Esophagus muscularis mucosa (tissue), 4 donors: ENCODE measurements at regions not wholly inside any gene's neighbourhood (a gene's known extent, or its start where the extent isn't known, plus 50 kb on each side); places are given as distances from the start of the nearest gene placed in this dataset.

Source experiments
- DNase-seq: peaks from one replicate; pipeline ENCODE4 v3.0.0-alpha.2; 2017; ENCODE audit errors: extremely low spot score
- H3K27ac ChIP-seq, 4 donors: fragments of 200-600 bp; sonication (generic); replicated peaks in 1 of 4; 1 replicate in 3 of 4; 2 replicates in 1 of 4; pipeline ENCODE4 v1.5.1; 2016 to 2019; ENCODE audit warnings: mild to moderate bottlenecking in 1 of 4
- H3K27me3 ChIP-seq, 4 donors: fragments of 200-600 bp; sonication (generic); one replicate each; pipeline versions ENCODE4 v1.5.1 to v1.6.0; 2016 to 2019
- H3K36me3 ChIP-seq, 4 donors: fragments of 200-600 bp; sonication (generic); one replicate each; pipeline ENCODE4 v1.5.1; 2016 to 2019
- H3K4me1 ChIP-seq, 4 donors: fragments of 200-600 bp; sonication (generic); one replicate each; pipeline ENCODE4 v1.5.1; 2016 to 2019
- H3K4me3 ChIP-seq, 4 donors: fragments of 200-600 bp; sonication (generic); 1 replicate in 2 of 4; 2 replicates in 2 of 4; pipeline ENCODE4 v1.5.1; 2016 to 2019; ENCODE audit warnings: mild to moderate bottlenecking in 4 of 4, moderate library complexity in 1 of 4
- H3K9me3 ChIP-seq, 4 donors: fragments of 200-600 bp; sonication (generic); 1 replicate in 3 of 4; 2 replicates in 1 of 4; pipeline ENCODE4 v1.5.1; 2016 to 2019
- EP300 ChIP-seq: sonication (generic); formaldehyde crosslinking; IDR thresholded peaks from one replicate; pipeline ENCODE4 v1.6.1; 2017; ENCODE audit warnings: antibody characterized with exemption
- POLR2A ChIP-seq: fragments of 450-650 bp; IDR thresholded peaks from one replicate; pipeline ENCODE4 v1.6.1; 2017; ENCODE audit warnings: antibody characterized with exemption, moderate library complexity, mild to moderate bottlenecking, low read depth
- POLR2AphosphoS5 ChIP-seq, 2 donors: sonication (generic); formaldehyde crosslinking; IDR thresholded peaks; one replicate each; pipeline ENCODE4 v1.6.1; 2017; ENCODE audit warnings: antibody characterized with exemption in 2 of 2
- WGBS: methylation state at CpG from one replicate; pipeline ENCODE4 v1.1.5; 2018; 5-methylcytosine and 5-hydroxymethylcytosine counted together
- intact Hi-C: fragments of 100-400 bp; cut with DNase I; formaldehyde crosslinking; loops from one replicate; pipeline ENCODE4 v1.15.1; 2023
- TF ChIP-seq, protein P1 (sequence below), 3 experiments: fragments of 200-600 bp in 2 of 3; fragments of 450-650 bp in 1 of 3; sonication (generic) in 2 of 3; IDR thresholded peaks; one replicate each; pipeline ENCODE4 v1.5.1; 2017 to 2019; ENCODE audit warnings: antibody characterized with exemption in 3 of 3, mild to moderate bottlenecking in 2 of 3, moderate library complexity in 1 of 3

DNA sequence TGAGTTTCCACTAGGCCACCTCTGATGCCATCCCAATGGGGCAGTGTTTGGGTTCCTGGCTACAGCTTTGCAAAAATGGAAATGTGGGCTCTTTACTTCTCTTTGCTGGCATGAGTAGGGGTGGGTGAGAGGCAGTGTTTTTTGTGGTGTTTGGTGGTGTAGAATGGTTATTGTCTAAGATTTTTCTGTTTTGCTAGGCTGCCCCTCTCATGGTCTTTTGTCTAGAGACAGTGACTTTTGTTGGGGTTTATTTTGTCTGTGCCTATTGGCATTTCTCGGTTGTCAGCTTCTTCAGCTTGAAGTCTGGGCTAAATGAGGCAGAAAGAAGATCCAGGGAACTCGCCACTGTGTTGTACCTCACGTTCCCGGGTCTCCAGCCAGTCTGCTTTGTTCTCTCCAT lies 112.1 kb downstream of the CENPF start:
- Histone ChIP-seq H3K4me1 (no peaks in the 10 kb centered on the region), H3K9me3 (no peaks in the 10 kb centered on the region), H3K4me3 (no peak overlapping the region), H3K36me3 (no peaks in the 10 kb centered on the region), H3K27me3 (no peaks in the 10 kb centered on the region), H3K27ac (no peak overlapping the region)
- 78% methylated on average over 4 of the region's 4 CpGs for WGBS
- TF ChIP-seq POLR2A (no peak), POLR2AphosphoS5 (IDR thresholded peaks at IDR 0.05) (no peak), EP300 (no peak)
- TF ChIP-seq, protein P1, sequence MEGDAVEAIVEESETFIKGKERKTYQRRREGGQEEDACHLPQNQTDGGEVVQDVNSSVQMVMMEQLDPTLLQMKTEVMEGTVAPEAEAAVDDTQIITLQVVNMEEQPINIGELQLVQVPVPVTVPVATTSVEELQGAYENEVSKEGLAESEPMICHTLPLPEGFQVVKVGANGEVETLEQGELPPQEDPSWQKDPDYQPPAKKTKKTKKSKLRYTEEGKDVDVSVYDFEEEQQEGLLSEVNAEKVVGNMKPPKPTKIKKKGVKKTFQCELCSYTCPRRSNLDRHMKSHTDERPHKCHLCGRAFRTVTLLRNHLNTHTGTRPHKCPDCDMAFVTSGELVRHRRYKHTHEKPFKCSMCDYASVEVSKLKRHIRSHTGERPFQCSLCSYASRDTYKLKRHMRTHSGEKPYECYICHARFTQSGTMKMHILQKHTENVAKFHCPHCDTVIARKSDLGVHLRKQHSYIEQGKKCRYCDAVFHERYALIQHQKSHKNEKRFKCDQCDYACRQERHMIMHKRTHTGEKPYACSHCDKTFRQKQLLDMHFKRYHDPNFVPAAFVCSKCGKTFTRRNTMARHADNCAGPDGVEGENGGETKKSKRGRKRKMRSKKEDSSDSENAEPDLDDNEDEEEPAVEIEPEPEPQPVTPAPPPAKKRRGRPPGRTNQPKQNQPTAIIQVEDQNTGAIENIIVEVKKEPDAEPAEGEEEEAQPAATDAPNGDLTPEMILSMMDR (IDR thresholded peaks at IDR 0.05), result no peak
- intact Hi-C loops, result no loop called here
- no peak for DNase-seq

DNA sequence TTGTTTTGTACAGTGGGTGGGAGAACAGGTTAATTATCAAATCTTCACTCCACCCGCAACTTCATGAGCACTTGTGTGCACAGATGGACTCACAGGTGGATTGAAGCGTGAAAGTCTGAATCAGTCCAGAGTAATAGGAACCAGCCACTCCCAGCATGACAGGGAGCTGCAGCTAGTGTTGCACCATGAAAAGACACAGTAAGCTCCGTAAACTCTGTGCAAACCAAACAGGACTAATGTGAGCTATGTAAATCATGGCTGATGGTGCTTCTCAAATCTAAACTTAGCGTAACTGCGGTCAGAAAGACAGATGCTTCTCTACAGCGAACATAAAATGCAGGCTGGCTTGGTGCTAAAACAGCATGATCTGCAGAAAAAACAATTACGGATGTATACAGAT lies 114.4 kb downstream of the CENPF start:
- intact Hi-C loops, result no loop called here
- Histone ChIP-seq H3K9me3 (no peaks in the 10 kb centered on the region), H3K4me3 (no peak overlapping the region), H3K36me3 (no peaks in the 10 kb centered on the region), H3K27ac (no peak overlapping the region), H3K4me1 (no peaks in the 10 kb centered on the region), H3K27me3 (no peaks in the 10 kb centered on the region)
- TF ChIP-seq, protein P1 (IDR thresholded peaks at IDR 0.05), result no peak
- TF ChIP-seq POLR2AphosphoS5 (IDR thresholded peaks at IDR 0.05) (no peak), EP300 (no peak), POLR2A (no peak)
- no peak for DNase-seq
- 86% methylated on average over 7 of the region's 7 CpGs for WGBS

DNA sequence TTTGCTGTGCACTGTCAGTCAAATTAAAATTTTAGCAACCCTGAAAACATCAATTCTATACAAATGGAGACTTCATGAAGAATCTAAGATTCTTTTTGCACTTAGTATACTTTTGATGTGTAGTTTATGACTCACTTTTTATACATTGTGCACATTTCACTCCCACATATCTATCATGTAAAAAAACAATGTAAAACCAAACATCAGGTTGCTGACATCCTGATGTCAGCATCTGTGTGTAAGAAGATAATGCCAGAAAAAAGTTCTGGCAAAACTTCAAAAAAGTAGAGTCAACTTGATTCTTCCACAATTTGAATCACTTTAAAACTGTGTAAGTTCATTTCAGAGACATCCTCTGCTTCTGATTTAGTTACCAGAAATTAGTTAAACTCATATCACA lies 115.7 kb downstream of the CENPF start:
- Histone ChIP-seq H3K27ac (no peak overlapping the region), H3K36me3 (no peaks in the 10 kb centered on the region), H3K27me3 (no peaks in the 10 kb centered on the region), H3K4me1 (no peaks in the 10 kb centered on the region), H3K9me3 (no peaks in the 10 kb centered on the region), H3K4me3 (no peak overlapping the region)
- intact Hi-C loops, result no loop called here
- no peak for DNase-seq
- no peak for TF ChIP-seq POLR2A
- TF ChIP-seq, protein P1 (IDR thresholded peaks at IDR 0.05), result no peak
- no peak for TF ChIP-seq POLR2AphosphoS5 (IDR thresholded peaks at IDR 0.05)
- no peak for TF ChIP-seq EP300

DNA sequence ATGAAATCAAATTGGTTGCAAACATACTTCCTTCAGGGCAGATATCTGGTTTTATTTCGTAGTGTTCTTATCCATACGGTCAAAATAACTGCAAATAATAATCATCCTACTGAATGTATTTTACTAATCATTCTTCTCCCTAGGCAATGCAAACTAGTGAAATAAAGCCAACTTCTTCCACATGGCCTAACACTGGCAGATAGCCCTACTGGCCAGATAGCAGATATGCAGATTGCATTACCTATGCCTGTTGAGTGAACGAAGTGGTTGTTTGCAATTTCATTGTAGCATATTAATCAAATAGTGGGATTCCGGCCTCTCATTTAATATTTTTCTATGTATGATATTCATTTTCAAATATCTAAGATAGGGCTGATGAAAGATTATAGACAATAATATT lies 116.2 kb downstream of the CENPF start:
- 63% methylated on average over 4 of the region's 4 CpGs for WGBS

DNA sequence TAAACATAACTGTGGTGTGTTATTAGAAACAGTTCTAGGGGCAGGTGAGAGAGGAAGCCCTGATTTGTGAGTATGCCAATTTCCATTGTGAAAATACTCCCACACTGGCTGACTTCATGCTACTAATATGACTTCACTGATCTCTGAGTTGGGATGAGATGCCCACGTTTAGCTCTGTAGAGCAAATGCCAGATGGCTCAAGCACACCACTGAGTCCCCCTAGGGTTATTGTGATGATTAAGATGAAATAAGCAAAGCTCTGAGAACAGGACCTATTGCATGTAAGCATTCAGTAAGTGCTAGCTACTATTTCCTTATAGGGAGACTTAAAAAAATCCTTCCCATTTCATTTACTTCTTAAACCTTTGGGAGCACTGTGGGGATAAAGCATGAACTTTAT lies 117.6 kb downstream of the CENPF start:
- no peak overlapping the region for H3K27ac ChIP-seq
- WGBS, result 36% methylated on average over 1 of the region's 1 CpG
- no peaks in the 10 kb centered on the region for H3K9me3 ChIP-seq
- no peak for DNase-seq
- no peaks in the 10 kb centered on the region for H3K27me3 ChIP-seq
- intact Hi-C loops, result no loop called here
- H3K36me3 ChIP-seq, result no peaks in the 10 kb centered on the region
- H3K4me3 ChIP-seq, result no peak overlapping the region
- no peaks in the 10 kb centered on the region for H3K4me1 ChIP-seq
- no peak for TF ChIP-seq POLR2A
- TF ChIP-seq, protein P1 (IDR thresholded peaks at IDR 0.05), result no peak
- no peak for TF ChIP-seq POLR2AphosphoS5 (IDR thresholded peaks at IDR 0.05)
- no peak for TF ChIP-seq EP300

More for the DNA sequence above, 116.2 kb downstream of the CENPF start:
- no peaks in the 10 kb centered on the region for H3K4me1 ChIP-seq
- intact Hi-C loops, result no loop called here
- no peak for DNase-seq
- H3K36me3 ChIP-seq, result no peaks in the 10 kb centered on the region
- TF ChIP-seq, protein P1 (IDR thresholded peaks at IDR 0.05), result no peak
- no peak for TF ChIP-seq EP300
- no peak for TF ChIP-seq POLR2A
- TF ChIP-seq POLR2AphosphoS5 (IDR thresholded peaks at IDR 0.05), result no peak
- no peaks in the 10 kb centered on the region for H3K9me3 ChIP-seq
- no peak overlapping the region for H3K27ac ChIP-seq
- no peak overlapping the region for H3K4me3 ChIP-seq
- no peaks in the 10 kb centered on the region for H3K27me3 ChIP-seq
